ENCODE measurements at regions not wholly inside any gene's neighbourhood (a gene's known extent, or its start where the extent isn't known, plus 50 kb on each side); places are given as distances from the start of the nearest gene placed in this dataset.

- TF ChIP-seq ZNF462 (CRISPR knock-in tag; IDR thresholded peaks at IDR 0.05) = no peak
- TF ChIP-seq JUNB (IDR thresholded peaks at IDR 0.05; ENCODE audit: unreplicated experiment) = no peak
- TF ChIP-seq NANOG (IDR thresholded peaks at IDR 0.05; ENCODE audit: borderline replicate concordance) = no peak
- TF ChIP-seq POLR2AphosphoS5 (IDR thresholded peaks at IDR 0.05; ENCODE audit: low read depth) = no peak
- TF ChIP-seq REST (IDR thresholded peaks at IDR 0.05; ENCODE audit: unreplicated experiment) = no peak
- TF ChIP-seq STAT1 (IDR thresholded peaks at IDR 0.05; ENCODE audit: unreplicated experiment) = no peak
- no peak for TF ChIP-seq ZNF331 (CRISPR knock-in tag; IDR thresholded peaks at IDR 0.05; ENCODE audit: low read depth)
- no peak for TF ChIP-seq EZH2phosphoT487 (IDR thresholded peaks at IDR 0.05; ENCODE audit: unreplicated experiment)
- TF ChIP-seq EZH2 (IDR thresholded peaks at IDR 0.05; ENCODE audit: low read depth, unreplicated experiment) = no peak
- TF ChIP-seq CREB1 (CRISPR knock-in tag; IDR thresholded peaks at IDR 0.05; ENCODE audit: low read depth) = no peak
- no peak for TF ChIP-seq CTCF (conservative IDR thresholded peaks at IDR 0.05; ENCODE audit: low read depth in 2 of 2)
These were observed 91.3 kb downstream of the NKX6-1 start (continued) for GRCh38 chr4:84407554-84408407.

Data from GM23338 (cell line).